OCI-LY3 (cell line): ENCODE measurements at regions not wholly inside any gene's neighbourhood (a gene's known extent, or its start where the extent isn't known, plus 50 kb on each side); places are given as distances from the start of the nearest gene placed in this dataset.

ENCODE experiments used
- CTCF ChIP-seq: fragments of 200-600, 300-600 bp; sonication (generic); IDR thresholded peaks from 2 replicates; pipeline ENCODE4 v1.5.1; 2014; ENCODE audit warnings: antibody characterized with exemption, low read length, low read depth
- EZH2phosphoT487 ChIP-seq: fragments of 200-600 bp; shearing (Covaris generic); IDR thresholded peaks from 2 replicates; pipeline ENCODE4 v1.6.1; 2018; ENCODE audit warnings: antibody characterized with exemption, mixed run types, low read depth

DNA sequence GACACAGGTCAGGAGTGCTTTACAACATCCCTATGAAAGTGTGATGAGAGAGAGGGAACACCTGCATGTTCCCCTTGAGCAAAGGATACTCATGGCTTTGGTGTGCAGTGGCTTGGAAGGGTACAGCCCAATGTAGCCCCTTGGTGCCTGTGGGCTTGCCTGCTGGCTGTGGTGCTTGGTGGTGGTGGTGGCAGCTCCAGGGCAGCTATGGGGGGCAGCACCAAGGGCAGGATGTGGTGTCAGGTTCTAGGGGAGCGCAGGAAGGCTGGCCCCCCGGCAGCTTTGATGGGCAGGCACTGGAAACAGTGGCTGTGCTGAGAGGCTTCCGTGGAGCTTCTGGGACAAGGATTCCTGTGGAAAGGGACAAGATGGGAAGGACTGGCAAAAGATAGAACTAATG, 464.0 kb upstream of the ZMIZ1 start:
- TF ChIP-seq CTCF (no peak), EZH2phosphoT487 (no peak)
